HepG2 (cell line): ENCODE measurements at regions not wholly inside any gene's neighbourhood (a gene's known extent, or its start where the extent isn't known, plus 50 kb on each side); places are given as distances from the start of the nearest gene placed in this dataset.

Experiments
- ARNTL ChIP-seq: sonication (generic); formaldehyde crosslinking; IDR thresholded peaks from 2 replicates; pipeline ENCODE4 v1.4.0; 2020; ENCODE audit warnings: mild to moderate bottlenecking, missing genetic modification reagents
- CHD4 ChIP-seq: fragments of 200-600 bp; sonication (generic); IDR thresholded peaks from 2 replicates; pipeline ENCODE4 v1.7.0; 2017; ENCODE audit warnings: mild to moderate bottlenecking, low read length, borderline replicate concordance
- DMAP1 ChIP-seq: IDR thresholded peaks from 2 replicates; pipeline ENCODE4 v1.6.1; 2016
- EEA1 ChIP-seq: sonication (generic); formaldehyde crosslinking; IDR thresholded peaks from 2 replicates; pipeline ENCODE4 v1.5.1; 2020; ENCODE audit warnings: mild to moderate bottlenecking, missing genetic modification reagents, borderline replicate concordance
- FOXM1 ChIP-seq: sonication (generic); formaldehyde crosslinking; IDR thresholded peaks from 2 replicates; pipeline ENCODE4 v1.5.0; 2020; ENCODE audit warnings: missing genetic modification reagents
- LCORL ChIP-seq, 2 experiments: fragments of 450-650 bp in 1 of 2; sonication (generic) in 1 of 2; formaldehyde crosslinking in 1 of 2; IDR thresholded peaks; 2 replicates each; pipeline versions ENCODE4 v1.5.0 to v1.6.1; 2017 to 2020; ENCODE audit warnings: antibody characterized with exemption in 1 of 2, missing genetic modification reagents in 1 of 2
- MED1 ChIP-seq: sonication (generic); formaldehyde crosslinking; IDR thresholded peaks from 2 replicates; pipeline ENCODE4 v1.4.0; 2020; ENCODE audit warnings: missing genetic modification reagents
- MEIS1 ChIP-seq: sonication (generic); formaldehyde crosslinking; IDR thresholded peaks from 2 replicates; pipeline ENCODE4 v1.9.0; 2021; ENCODE audit warnings: mild to moderate bottlenecking, missing genetic modification reagents, moderate library complexity, borderline replicate concordance
- NFAT5 ChIP-seq: sonication (generic); formaldehyde crosslinking; IDR thresholded peaks from 2 replicates; pipeline ENCODE4 v1.4.0; 2020; ENCODE audit warnings: missing genetic modification reagents
- PRDM10 ChIP-seq: sonication (generic); formaldehyde crosslinking; IDR thresholded peaks from 2 replicates; pipeline ENCODE4 v1.4.0; 2020; ENCODE audit warnings: low read depth, missing genetic modification reagents
- SNAI1 ChIP-seq: sonication (generic); formaldehyde crosslinking; IDR thresholded peaks from 2 replicates; pipeline ENCODE4 v1.5.0; 2020; ENCODE audit warnings: mild to moderate bottlenecking, missing genetic modification reagents, borderline replicate concordance
- STAG1 ChIP-seq: sonication (generic); formaldehyde crosslinking; IDR thresholded peaks from 2 replicates; pipeline ENCODE4 v1.4.0; 2020; ENCODE audit warnings: missing genetic modification reagents
- ZBTB49 ChIP-seq: sonication (generic); formaldehyde crosslinking; IDR thresholded peaks from 2 replicates; pipeline ENCODE4 v1.4.0; 2020; ENCODE audit warnings: missing genetic modification reagents, borderline replicate concordance
- ZNF34 ChIP-seq: sonication (generic); formaldehyde crosslinking; IDR thresholded peaks from 2 replicates; pipeline ENCODE4 v1.4.0; 2020; ENCODE audit warnings: mild to moderate bottlenecking, missing genetic modification reagents, borderline replicate concordance
- ZNF558 ChIP-seq: sonication (generic); formaldehyde crosslinking; IDR thresholded peaks from 2 replicates; pipeline ENCODE4 v1.9.0; 2022; ENCODE audit warnings: mild to moderate bottlenecking, missing genetic modification reagents, borderline replicate concordance
- ZNF660 ChIP-seq: sonication (generic); formaldehyde crosslinking; IDR thresholded peaks from 2 replicates; pipeline ENCODE4 v1.5.1; 2020; ENCODE audit warnings: mild to moderate bottlenecking, low read depth, missing genetic modification reagents, borderline replicate concordance
- TF ChIP-seq, protein P1 (sequence below): sonication (generic); formaldehyde crosslinking; IDR thresholded peaks from 2 replicates; pipeline ENCODE4 v1.8.1; 2023; ENCODE audit warnings: mild to moderate bottlenecking, moderate library complexity, missing genetic modification reagents

- no peak for TF ChIP-seq NFAT5 (CRISPR knock-in tag)
- no peak for TF ChIP-seq STAG1 (CRISPR knock-in tag)
- no peak for TF ChIP-seq FOXM1 (CRISPR knock-in tag)
- TF ChIP-seq MED1 (CRISPR knock-in tag): peak; percentile 17; the same call in 1 of the 2 replicates
- no peak for TF ChIP-seq PRDM10
- TF ChIP-seq ZBTB49 (CRISPR knock-in tag): no peak
- TF ChIP-seq LCORL (IDR thresholded peaks at IDR 0.05): no peak
- no peak for TF ChIP-seq LCORL (CRISPR knock-in tag; IDR thresholded peaks at IDR 0.05)
- TF ChIP-seq, protein P1, sequence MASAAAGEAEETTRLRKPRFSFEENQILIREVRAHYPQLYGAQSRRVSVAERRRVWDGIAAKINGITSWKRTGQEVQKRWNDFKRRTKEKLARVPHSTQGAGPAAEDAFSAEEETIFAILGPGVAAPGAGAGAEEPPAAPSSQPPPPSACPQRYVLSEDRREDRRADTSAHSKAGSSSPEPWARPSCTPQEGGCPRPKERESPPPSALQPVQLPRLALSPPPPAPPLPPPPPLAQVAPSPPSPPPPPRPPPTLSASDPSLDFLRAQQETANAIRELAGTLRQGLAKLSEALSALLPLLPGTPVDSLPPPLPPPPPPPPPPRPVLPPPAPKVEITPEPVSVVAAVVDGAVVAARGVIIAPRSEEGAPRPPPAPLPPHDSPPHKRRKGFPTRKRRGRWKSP (CRISPR knock-in tag): no peak
- no peak for TF ChIP-seq SNAI1 (CRISPR knock-in tag)
- no peak for TF ChIP-seq ZNF660 (CRISPR knock-in tag)
- TF ChIP-seq ARNTL (CRISPR knock-in tag): no peak
- TF ChIP-seq ZNF558: no peak
- no peak for TF ChIP-seq EEA1 (CRISPR knock-in tag)
- no peak for TF ChIP-seq CHD4
- no peak for TF ChIP-seq DMAP1 (CRISPR knock-in tag)
- no peak for TF ChIP-seq ZNF34
- no peak for TF ChIP-seq MEIS1
Measured at GRCh38 chr12:3336606-3337311, 154.2 kb upstream of the PRMT8 start (continued).
